ENCODE measurements at regions not wholly inside any gene's neighbourhood (a gene's known extent, or its start where the extent isn't known, plus 50 kb on each side); places are given as distances from the start of the nearest gene placed in this dataset.

GRCh38 chr2:34936089-34936488 is 1337.0 kb upstream of the FAM98A start (continued):
- TF ChIP-seq, protein P1, sequence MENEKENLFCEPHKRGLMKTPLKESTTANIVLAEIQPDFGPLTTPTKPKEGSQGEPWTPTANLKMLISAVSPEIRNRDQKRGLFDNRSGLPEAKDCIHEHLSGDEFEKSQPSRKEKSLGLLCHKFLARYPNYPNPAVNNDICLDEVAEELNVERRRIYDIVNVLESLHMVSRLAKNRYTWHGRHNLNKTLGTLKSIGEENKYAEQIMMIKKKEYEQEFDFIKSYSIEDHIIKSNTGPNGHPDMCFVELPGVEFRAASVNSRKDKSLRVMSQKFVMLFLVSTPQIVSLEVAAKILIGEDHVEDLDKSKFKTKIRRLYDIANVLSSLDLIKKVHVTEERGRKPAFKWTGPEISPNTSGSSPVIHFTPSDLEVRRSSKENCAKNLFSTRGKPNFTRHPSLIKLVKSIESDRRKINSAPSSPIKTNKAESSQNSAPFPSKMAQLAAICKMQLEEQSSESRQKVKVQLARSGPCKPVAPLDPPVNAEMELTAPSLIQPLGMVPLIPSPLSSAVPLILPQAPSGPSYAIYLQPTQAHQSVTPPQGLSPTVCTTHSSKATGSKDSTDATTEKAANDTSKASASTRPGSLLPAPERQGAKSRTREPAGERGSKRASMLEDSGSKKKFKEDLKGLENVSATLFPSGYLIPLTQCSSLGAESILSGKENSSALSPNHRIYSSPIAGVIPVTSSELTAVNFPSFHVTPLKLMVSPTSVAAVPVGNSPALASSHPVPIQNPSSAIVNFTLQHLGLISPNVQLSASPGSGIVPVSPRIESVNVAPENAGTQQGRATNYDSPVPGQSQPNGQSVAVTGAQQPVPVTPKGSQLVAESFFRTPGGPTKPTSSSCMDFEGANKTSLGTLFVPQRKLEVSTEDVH (IDR thresholded peaks at IDR 0.05; ENCODE audit: low read depth, partially characterized antibody) = no peak
- TF ChIP-seq PAX5 (IDR thresholded peaks at IDR 0.05; ENCODE audit: borderline replicate concordance, low read depth, low read length) = no peak
- TF ChIP-seq SMC3 (IDR thresholded peaks at IDR 0.05; ENCODE audit: borderline replicate concordance, low read length) = no peak
- TF ChIP-seq ZSCAN29 (IDR thresholded peaks at IDR 0.05) = no peak

GRCh38 chr2:34912084-34912483 is 1313.0 kb upstream of the FAM98A start:
- ChIA-PET RAD21 (ENCODE audit: unreplicated experiment) (no interaction called here), CTCF (interaction anchor here (0.6 kb wide), 1 partner anchor 232 kb away, joined by 3 read pairs; no protein-coding TSS in a partner anchor)

More at GRCh38 chr2:34912084-34912483, 1313.0 kb upstream of the FAM98A start:
- WGBS (ENCODE audit: insufficient coverage, insufficient replicate concordance, low lambda C conversion rate, missing lambda C conversion rate) = 18% methylated on average over 2 of the region's 2 CpGs
- no peaks in the 10 kb centered on the region for H3K27me3 ChIP-seq (replicated peaks in 1 of 2; ENCODE audit: control insufficient read depth in 2 of 2, insufficient read depth in 2 of 2, low read length in 1 of 2)
- in situ Hi-C loops (cut with MboI) (no loop called here), intact Hi-C loops (cut with micrococcal nuclease; ENCODE audit: unreplicated experiment) (no loop called here)
- FAIRE-seq (peak; percentile 31), DNase-seq (ENCODE audit: low read depth, low spot score) (peak; percentile 9), ATAC-seq (peak; percentile 97)
- no peaks in the 10 kb centered on the region for H3K4me1 ChIP-seq (ENCODE audit: control insufficient read depth, insufficient read depth, low read length)
- no peak overlapping the region for H3K4me2 ChIP-seq (ENCODE audit: control insufficient read depth, insufficient read depth)
- H3K79me2 ChIP-seq (ENCODE audit: control insufficient read depth, insufficient read depth, low read length) = no peaks in the 10 kb centered on the region
- H3K36me3 ChIP-seq (ENCODE audit: control insufficient read depth in 2 of 2, insufficient read depth in 2 of 2, low read length in 1 of 2) = no peaks in the 10 kb centered on the region
- no peak overlapping the region for H3K4me3 ChIP-seq
- no peak overlapping the region for H3K27ac ChIP-seq (ENCODE audit: control insufficient read depth, insufficient read depth)
- H2AFZ ChIP-seq (ENCODE audit: control insufficient read depth, low read depth, low read length) = no peak overlapping the region
- H4K20me1 ChIP-seq (ENCODE audit: control insufficient read depth, insufficient read depth) = no peaks in the 10 kb centered on the region
- H3K9me3 ChIP-seq (replicated peaks; ENCODE audit: control insufficient read depth, insufficient read depth, low read length) = no peaks in the 10 kb centered on the region
- no peak for TF ChIP-seq NBN (IDR thresholded peaks at IDR 0.05)
- 0 out of 2 replicates have a peak, but pooled peaks have one; percentile 16 for TF ChIP-seq MEF2A (IDR thresholded peaks at IDR 0.05; ENCODE audit: insufficient read depth, low read depth, low read length)
- no TSS peak for BruUV-seq (replicated peaks)
- POLR2A ChIA-PET = no interaction called here
- SMC1A ChIA-PET (ENCODE audit: uncharacterized antibody, unreplicated experiment) = no interaction called here
- H3K9ac ChIP-seq (ENCODE audit: control insufficient read depth, insufficient read depth, low read length) = no peak overlapping the region

Data from GM12878 (cell line).